22Rv1 (cell line): ENCODE measurements at regions not wholly inside any gene's neighbourhood (a gene's known extent, or its start where the extent isn't known, plus 50 kb on each side); places are given as distances from the start of the nearest gene placed in this dataset.

ENCODE experiments used
- ZFX ChIP-seq: fragments of 450-650 bp; IDR thresholded peaks from 2 replicates; pipeline ENCODE4 v1.6.1; 2017; ENCODE audit warnings: antibody characterized with exemption, borderline replicate concordance
- TF ChIP-seq, protein P1 (sequence below): fragments of 450-650 bp; IDR thresholded peaks from 2 replicates; pipeline ENCODE4 v1.5.1; 2017; ENCODE audit warnings: mild to moderate bottlenecking

DNA sequence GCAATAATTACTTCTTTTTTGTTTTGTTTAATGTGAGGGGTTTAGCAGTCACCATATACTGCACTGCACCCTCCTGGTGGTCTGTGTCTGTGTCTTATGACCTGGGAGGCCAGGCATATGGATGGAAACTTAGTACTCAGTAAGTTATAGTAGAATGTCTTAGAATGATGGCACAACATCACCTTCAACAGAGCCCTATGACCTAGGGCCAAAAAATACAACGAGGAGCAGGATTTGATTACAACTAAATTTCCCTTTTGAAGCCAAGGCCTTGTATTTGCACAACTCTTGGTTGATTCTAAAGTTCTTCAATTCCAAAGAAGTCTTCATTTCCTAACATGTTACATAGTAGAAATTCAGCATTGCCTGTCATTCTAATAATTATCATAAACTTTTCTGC lies 422.1 kb upstream of the PIK3R1 start:
- TF ChIP-seq, protein P1, sequence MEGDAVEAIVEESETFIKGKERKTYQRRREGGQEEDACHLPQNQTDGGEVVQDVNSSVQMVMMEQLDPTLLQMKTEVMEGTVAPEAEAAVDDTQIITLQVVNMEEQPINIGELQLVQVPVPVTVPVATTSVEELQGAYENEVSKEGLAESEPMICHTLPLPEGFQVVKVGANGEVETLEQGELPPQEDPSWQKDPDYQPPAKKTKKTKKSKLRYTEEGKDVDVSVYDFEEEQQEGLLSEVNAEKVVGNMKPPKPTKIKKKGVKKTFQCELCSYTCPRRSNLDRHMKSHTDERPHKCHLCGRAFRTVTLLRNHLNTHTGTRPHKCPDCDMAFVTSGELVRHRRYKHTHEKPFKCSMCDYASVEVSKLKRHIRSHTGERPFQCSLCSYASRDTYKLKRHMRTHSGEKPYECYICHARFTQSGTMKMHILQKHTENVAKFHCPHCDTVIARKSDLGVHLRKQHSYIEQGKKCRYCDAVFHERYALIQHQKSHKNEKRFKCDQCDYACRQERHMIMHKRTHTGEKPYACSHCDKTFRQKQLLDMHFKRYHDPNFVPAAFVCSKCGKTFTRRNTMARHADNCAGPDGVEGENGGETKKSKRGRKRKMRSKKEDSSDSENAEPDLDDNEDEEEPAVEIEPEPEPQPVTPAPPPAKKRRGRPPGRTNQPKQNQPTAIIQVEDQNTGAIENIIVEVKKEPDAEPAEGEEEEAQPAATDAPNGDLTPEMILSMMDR = no peak
- TF ChIP-seq ZFX = no peak
